ENCODE measurements at regions not wholly inside any gene's neighbourhood (a gene's known extent, or its start where the extent isn't known, plus 50 kb on each side); places are given as distances from the start of the nearest gene placed in this dataset.

- no peak for TF ChIP-seq CHD7 (IDR thresholded peaks at IDR 0.05; ENCODE audit: insufficient replicate concordance, low read length)
- TF ChIP-seq GABPA (IDR thresholded peaks at IDR 0.05; ENCODE audit: borderline replicate concordance, insufficient read depth, low read length) = no peak
- no peak for TF ChIP-seq RXRA (IDR thresholded peaks at IDR 0.05; ENCODE audit: insufficient read depth, low read depth, low read length)
- no peak for TF ChIP-seq POLR2A (IDR thresholded peaks at IDR 0.05; ENCODE audit: control extremely low read depth in 1 of 2, low read depth in 2 of 2, low read length in 2 of 2)
These were observed 99.9 kb upstream of the ZBTB40 start (continued) for GRCh38 chr1:22351768-22352080.

Data from H1 (cell line).